NCI-H2081 (cell line): ENCODE measurements at regions not wholly inside any gene's neighbourhood (a gene's known extent, or its start where the extent isn't known, plus 50 kb on each side); places are given as distances from the start of the nearest gene placed in this dataset.

Source experiments
- DNase-seq, 2 experiments: peaks; one replicate each; lab custom pipeline; 2025; lab: John Stamatoyannopoulos, UW

- DNase-seq = no peak
Observed at GRCh38 chr13:84571264-84571663, 689.0 kb upstream of the SLITRK1 start.

DNA sequence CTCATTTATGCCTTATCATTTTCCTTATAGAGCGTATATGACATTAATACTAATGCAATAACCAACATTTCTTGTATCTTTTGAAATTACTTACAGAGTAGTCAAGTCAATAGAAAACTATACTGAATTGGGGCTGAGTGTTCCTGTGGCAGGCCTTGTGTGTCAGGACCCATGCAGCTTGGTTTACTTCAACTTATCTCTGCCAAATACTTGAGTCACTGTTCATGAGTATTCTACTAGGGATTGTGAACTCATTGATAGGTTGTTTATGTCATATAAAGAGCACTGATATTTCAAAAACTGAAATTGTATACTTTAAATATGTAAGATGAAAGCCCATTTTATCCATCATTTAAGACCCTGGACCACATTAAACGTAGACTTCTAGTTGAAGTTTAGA, 688.6 kb upstream of the SLITRK1 start:
- no peak for DNase-seq

DNA sequence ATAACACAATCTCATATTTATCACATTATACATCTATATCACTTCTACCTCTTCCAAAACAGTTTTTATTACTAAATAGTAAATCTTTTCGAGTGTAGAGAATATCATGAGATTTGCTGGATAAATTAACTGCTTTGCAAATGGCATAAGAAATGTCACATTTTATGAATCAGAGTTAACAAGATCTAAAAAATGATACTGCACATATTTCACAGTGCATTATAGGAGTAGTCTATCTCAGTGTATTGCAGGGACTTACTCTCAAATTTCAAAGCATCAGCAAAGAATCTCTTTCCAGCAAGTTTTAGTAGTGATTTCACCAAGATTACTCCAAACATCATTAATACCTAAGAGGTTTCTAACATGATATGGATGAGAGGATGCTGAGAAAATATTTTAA, 687.1 kb upstream of the SLITRK1 start:
- DNase-seq = no peak

GRCh38 chr13:84567848-84568247, 685.6 kb upstream of the SLITRK1 start:
- no peak for DNase-seq

DNA sequence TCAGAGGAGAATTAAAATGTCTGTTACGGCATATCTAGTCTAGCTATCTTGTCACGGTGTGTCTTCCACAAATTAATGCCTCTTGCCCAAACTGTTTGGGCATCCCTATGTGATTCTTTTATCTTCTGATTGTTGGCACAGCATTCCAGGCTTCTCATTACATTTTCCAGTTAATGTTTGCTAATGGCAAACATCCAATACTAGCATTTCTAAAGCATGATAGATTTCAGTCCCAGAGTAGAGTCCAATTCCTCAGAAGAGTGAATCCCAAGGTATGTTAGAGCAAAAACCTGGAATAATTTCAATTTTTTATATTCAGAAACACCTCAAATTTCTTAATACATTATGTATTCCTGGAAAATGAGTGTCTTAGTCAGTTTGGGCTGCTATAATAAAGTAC, 684.5 kb upstream of the SLITRK1 start:
- DNase-seq = peak in 1 of 2 experiments; percentile 63

- DNase-seq = peak; percentile 68 to 89
Observed at GRCh38 chr13:84563611-84564010, 681.3 kb upstream of the SLITRK1 start.

DNA sequence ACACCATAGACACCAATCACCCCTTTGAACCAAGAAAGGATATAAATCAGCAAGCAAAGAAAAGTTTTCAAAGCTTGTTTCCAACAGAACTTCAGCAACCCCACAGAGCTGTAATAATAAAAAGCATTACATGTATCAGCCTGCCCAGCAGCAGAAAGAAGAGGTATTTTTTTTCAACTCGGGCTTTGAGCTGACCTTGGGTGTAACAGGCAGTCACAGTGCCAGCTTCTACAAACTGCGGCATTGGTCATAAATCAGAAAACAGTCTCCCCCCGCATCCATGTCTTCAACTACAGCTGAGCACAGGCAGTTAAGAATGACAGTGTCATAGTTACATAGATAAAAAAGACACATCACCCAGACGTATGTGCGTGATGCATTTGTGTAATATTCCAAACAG, 671.0 kb upstream of the SLITRK1 start:
- DNase-seq = no peak

GRCh38 chr13:84543962-84544361, 661.7 kb upstream of the SLITRK1 start:
- DNase-seq = no peak

- DNase-seq = no peak
Observed at GRCh38 chr13:84542348-84542747, 660.1 kb upstream of the SLITRK1 start.

GRCh38 chr13:84536906-84537305, 654.6 kb upstream of the SLITRK1 start:
- no peak for DNase-seq

GRCh38 chr13:84528408-84529070, 646.3 kb upstream of the SLITRK1 start:
- no peak for DNase-seq

DNA sequence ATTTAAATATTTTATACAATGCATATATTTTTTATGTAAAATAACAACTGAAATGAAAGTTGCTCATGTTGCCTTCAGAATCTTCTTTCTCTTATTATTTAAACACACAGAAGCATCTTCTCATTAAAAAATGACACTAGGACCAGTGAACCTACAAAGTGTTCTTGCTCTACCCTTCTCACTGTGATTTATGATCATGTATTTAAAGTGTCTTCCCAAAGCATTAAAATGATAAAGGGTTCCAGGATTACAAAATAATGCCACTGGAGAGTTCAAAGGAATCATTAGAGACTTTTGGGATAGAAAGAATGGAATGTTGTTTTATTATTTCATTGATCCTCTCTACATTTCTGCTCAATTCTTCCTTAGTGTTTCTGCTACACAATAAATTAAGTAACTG, 643.6 kb upstream of the SLITRK1 start:
- no peak for DNase-seq

GRCh38 chr13:84524586-84524985, 642.3 kb upstream of the SLITRK1 start:
- no peak for DNase-seq

DNA sequence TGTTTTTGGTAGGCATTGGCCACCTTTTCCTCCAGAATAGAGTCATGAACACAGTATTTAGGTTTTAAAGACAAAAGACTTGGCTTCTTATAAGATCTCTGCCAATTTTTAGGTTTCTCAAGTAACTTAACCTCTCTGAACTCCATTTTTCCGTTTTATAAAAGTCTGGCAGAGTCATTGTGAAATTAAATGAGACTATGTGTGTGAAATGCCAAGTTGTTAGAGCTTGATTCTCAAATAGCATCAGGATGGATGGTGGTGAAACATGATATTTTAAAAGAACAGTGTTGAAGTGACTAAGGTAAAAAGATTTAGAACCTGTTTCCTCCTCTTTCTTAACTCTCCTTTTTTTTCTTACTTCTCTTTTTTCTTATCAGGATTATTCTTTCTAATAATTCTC, 617.7 kb upstream of the SLITRK1 start:
- DNase-seq = no peak

DNA sequence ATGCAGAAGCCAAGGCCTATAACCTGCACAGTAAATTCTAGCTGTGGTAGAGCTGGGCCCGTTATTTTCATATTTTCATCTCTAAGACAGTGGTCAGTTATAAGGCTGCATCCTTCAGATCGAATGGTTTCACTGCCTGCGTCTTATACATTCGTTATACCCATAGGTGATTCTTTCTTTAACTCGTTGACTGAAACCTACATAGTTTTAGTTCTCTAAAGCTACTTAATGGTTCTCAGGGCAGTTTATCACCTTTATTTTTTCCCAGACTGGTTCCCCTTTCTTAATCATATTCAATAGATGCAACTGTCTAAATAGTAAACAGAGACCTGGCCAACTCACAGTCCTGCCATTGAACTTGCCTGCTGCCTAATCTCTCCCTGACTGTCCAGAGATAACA, 615.3 kb upstream of the SLITRK1 start:
- DNase-seq = no peak

- no peak for DNase-seq
Observed at GRCh38 chr13:84491952-84492351, 609.7 kb upstream of the SLITRK1 start.

DNA sequence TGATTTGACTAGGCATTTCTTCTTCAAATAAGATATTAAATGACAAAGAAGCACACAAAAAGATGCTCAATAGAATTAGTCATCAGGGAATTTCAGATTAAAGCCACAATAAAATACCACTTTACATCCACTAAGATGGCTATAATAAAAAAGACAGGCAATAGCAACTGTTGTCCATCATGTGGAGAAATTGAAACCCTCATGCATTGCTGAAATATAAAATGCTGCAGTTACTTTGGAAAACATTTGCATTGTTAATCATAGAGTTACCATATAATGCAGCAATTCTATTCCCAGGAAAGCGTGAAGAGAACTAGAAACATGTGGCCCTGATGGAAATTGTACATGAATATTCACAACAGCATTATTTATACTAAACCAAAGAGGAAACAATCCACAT, 605.5 kb upstream of the SLITRK1 start:
- no peak for DNase-seq

DNA sequence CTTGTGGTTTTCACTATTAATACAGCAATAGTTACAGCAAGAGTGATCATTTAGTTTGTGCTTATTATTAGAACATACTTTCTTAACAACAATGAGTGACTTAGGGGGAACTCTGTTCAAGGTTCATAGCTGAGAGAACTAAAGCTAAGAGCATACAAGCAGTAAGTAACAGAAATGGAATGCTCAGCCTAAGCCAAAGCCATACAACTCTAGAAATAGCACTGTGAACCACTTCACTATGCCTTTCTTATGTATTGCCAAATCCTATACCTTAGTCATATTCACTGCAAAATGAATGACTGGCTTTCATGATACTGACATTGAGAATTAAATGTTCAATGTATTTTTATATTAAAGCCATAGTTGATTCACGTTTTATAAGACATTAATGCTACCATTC, 599.7 kb upstream of the SLITRK1 start:
- no peak for DNase-seq

GRCh38 chr13:84479656-84480055, 597.4 kb upstream of the SLITRK1 start:
- DNase-seq = no peak

DNA sequence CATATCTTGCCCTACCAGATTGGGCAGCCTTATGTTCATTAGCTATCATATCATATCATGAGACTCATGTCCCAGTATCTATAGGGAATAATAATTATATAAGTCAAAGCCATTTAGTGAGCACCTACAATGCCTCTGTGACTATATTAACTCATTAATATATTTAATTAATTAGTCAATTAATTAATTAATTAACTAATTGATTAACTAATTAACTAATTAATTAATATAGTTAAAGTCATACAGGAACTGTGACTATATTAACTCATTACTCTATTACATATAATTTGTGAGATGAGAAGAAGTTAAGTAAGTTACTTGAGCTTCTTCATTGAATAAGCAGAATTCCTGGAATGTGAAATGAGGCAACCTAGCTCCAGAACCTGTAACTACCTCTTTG, 588.3 kb upstream of the SLITRK1 start:
- no peak for DNase-seq

GRCh38 chr13:84466461-84466860, 584.2 kb upstream of the SLITRK1 start:
- DNase-seq = no peak

GRCh38 chr13:84460989-84461388, 578.7 kb upstream of the SLITRK1 start:
- DNase-seq = no peak

DNA sequence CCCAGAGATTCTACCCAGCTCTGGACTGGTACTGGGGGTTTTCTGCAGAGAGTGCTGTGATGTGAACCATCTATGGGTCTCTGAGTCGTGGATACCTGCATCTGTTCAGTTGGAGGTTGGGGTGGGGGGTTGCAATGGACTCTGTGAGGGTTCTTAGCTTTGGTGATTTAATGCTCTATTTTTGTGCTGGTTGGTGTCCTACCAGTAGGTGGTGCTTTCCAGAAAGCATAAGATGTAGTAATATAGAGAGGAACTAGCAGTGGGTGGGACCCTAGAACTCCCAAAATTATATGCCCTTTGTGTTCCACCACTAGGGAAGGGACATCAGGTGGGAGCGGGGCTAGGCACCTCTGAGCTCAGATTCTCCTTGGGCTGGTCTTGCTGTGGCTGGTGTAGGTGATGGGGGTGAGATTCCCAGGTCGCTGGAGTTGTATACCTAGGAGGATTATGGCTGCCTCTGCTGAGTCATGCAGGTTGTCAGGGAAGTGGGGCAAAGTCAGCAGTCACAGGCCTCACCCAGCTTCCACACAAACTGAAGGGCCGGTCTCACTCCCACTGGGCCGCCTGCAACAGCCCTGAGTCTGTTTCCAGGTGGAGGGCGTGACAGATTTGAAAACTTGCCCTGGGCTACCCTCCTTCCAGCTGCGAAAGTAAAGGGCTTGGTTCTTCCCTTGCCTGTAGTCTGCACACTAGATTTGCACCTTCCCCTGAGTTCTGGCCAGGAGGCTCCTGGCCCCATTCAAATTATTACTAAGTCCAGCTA, 573.0 kb upstream of the SLITRK1 start:
- DNase-seq = no peak

GRCh38 chr13:84447640-84447978, 565.3 kb upstream of the SLITRK1 start:
- DNase-seq = no peak
